VCaP (cell line): ENCODE measurements at regions not wholly inside any gene's neighbourhood (a gene's known extent, or its start where the extent isn't known, plus 50 kb on each side); places are given as distances from the start of the nearest gene placed in this dataset.

Experiments
- H3K27ac ChIP-seq: fragments of 450-650 bp; 2 replicates; pipeline ENCODE4 v1.5.1; 2017
- TF ChIP-seq, protein P1 (sequence below): fragments of 450-650 bp; conservative IDR thresholded peaks from 2 replicates; pipeline ENCODE4 v1.5.1; 2017; ENCODE audit warnings: mild to moderate bottlenecking, moderate library complexity

DNA sequence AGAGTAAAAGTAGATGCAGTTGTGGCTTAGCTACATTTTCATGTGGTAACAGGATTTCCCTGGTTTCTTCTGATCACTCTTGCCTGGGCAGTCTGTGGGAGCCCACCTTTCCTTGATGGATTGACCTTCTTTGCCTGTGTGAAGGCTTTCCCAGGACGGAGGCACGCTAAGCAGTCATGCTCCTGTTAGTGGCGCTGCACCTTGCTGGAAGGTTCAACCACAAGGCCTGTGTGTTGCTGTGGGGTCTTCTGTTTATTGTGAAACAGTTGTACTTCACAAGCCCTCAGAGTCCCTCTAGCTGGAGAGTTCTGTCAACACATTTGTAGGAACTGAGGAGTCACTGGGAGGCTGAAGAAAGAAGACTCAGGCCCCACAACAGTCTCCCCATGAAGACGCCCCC lies 402.0 kb downstream of the IRX1 start:
- TF ChIP-seq, protein P1, sequence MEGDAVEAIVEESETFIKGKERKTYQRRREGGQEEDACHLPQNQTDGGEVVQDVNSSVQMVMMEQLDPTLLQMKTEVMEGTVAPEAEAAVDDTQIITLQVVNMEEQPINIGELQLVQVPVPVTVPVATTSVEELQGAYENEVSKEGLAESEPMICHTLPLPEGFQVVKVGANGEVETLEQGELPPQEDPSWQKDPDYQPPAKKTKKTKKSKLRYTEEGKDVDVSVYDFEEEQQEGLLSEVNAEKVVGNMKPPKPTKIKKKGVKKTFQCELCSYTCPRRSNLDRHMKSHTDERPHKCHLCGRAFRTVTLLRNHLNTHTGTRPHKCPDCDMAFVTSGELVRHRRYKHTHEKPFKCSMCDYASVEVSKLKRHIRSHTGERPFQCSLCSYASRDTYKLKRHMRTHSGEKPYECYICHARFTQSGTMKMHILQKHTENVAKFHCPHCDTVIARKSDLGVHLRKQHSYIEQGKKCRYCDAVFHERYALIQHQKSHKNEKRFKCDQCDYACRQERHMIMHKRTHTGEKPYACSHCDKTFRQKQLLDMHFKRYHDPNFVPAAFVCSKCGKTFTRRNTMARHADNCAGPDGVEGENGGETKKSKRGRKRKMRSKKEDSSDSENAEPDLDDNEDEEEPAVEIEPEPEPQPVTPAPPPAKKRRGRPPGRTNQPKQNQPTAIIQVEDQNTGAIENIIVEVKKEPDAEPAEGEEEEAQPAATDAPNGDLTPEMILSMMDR, result no peak
- H3K27ac ChIP-seq, result no peak overlapping the region

DNA sequence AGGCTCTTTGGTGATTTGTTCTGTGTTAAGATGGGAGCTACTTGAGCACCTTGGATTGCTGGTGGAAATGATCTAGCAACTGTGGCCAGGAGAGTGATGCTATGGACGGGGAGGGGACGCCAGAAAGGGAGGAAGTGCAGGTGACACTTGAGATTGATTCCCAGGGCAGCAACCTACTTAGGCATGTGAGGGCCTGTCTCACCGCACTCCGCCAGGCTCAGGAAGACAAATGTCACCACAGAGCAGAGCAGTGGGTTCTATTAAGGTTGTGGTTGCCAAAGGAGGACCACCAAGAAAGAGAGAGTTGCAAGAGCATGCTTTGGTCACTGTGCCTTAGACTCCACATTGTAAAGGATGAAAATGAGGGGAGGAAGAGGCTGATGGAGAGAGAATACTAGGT lies 404.3 kb downstream of the IRX1 start:
- TF ChIP-seq, protein P1, result no peak

DNA sequence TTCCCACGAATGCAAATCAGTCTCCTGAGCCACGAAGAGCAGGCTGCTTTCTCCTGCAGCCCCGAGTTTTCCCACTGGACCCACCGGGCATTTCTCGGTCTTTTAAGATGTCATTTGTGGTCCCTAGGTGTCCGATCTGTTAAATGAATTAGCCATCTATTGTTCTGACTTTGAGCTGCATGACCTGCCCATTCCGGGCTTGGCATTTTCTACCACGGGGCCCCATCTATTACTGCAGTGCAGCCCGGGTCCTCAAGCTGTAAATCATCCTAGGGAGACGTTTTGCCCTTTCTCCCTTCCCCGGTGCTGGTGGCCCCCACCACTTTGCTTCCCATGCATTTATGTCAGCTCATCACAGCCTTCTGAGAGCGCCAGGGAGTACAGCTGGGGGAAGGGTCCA lies 405.4 kb downstream of the IRX1 start:
- TF ChIP-seq, protein P1, result no peak

More for the DNA sequence above, 404.3 kb downstream of the IRX1 start:
- H3K27ac ChIP-seq, result no peak overlapping the region

DNA sequence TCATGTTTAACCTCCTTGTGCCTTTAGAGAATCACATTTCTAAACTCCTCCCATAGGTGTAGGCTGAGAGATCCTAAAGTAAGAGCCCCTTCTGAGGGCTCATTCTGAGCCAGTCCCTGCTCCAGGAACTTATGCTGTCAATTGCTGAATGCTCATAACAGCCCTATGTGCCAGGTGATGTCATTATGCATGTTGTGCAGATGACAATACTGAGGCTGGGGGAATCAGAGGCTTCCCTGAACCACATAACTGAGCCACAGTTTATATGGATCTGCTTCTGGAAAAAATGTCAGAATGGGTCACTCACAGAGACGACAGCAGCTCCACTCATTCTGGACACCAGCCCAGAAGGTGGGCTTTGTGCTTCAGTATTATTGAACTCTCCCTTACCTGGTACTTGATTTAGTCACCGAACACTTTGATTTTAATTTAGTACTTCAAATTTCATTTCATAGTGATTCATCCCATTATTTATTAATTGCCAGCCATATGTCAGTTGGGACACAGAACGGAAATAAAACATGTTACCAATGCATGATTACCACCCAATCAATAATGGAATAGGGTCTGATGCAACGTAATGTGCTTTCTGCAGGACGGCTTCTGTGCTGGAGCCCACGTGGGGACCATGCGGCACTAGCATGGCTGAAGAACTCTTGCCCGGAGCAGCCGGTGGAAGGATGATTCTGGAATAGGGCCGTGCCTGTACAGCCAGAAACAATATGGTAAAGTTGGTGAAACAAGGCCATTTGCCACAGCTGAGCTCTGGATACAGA lies 406.3 kb downstream of the IRX1 start:
- TF ChIP-seq, protein P1, result no peak
- H3K27ac ChIP-seq, result no peak overlapping the region

More for the DNA sequence above, 405.4 kb downstream of the IRX1 start:
- no peak overlapping the region for H3K27ac ChIP-seq

DNA sequence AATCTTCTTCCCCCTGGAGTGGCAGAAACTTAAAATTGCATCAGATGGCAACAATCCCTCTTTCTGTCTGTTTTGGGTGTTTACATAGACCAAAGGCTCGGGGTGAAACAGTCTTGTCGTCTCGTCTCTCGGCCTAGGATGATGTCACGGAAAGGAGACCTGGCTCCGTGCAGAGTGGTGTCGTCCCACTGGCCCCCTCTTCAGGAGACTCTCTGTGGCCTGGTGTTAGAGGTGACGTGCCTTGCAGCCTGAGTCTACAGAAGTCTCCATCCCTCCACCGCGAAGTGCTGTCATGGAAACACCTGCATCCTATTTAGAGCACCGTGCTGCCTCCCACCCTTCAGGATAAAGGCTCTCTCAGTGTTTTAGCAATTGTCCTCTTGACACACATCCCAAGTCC lies 409.7 kb downstream of the IRX1 start:
- TF ChIP-seq, protein P1, result no peak

DNA sequence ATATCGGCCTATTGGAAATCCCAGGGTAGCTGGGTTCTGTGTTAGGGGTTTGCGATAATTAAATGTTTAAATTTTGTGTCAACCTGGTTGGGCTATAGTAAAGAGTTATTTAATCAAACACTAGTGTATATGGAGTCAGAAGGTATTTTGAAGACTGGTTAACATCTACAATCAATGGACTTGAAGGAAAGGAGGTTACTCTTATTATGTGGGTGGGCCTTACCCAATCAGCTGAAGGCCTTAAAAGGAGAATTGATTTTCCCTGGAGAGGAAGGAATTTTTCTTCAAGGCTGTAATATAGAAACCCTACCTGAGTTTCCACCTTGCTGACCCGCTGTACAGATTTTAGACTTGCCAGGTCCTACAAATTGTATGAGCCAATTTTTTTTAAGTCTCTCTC lies 411.4 kb downstream of the IRX1 start:
- no peak overlapping the region for H3K27ac ChIP-seq

More for the DNA sequence above, 409.7 kb downstream of the IRX1 start:
- no peak overlapping the region for H3K27ac ChIP-seq

DNA sequence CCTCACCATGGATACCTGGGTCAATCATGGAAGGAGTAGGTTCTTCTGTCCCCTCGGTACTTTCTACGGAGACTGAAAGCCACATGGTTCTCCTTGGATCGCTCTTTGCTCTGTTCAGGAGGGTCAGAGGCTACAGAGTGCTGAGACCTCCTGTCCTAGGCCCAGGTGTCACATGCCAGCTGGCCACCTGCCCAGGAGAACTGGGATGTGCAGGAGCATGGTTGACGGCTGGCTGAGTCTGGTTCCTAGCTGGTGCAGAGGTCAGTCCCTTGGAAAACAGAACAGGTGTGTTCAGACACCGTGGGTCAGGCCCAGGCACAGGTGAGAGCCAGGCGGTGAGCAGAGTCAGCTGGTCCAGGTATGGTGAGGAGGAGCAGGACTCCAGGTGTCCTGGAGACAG lies 416.3 kb downstream of the IRX1 start:
- TF ChIP-seq, protein P1, result no peak
- no peak overlapping the region for H3K27ac ChIP-seq

More for the DNA sequence above, 411.4 kb downstream of the IRX1 start:
- TF ChIP-seq, protein P1, result no peak
